Breast epithelium (tissue), 3 donors: ENCODE measurements at regions not wholly inside any gene's neighbourhood (a gene's known extent, or its start where the extent isn't known, plus 50 kb on each side); places are given as distances from the start of the nearest gene placed in this dataset.

Experiments
- POLR2A ChIP-seq: fragments of 450-650 bp; IDR thresholded peaks from one replicate; pipeline ENCODE4 v1.6.1; 2016; ENCODE audit warnings: antibody characterized with exemption, mild to moderate bottlenecking, moderate library complexity
- TF ChIP-seq, protein P1 (sequence below), 3 donors: fragments of 450-650 bp; IDR thresholded peaks; one replicate each; pipeline ENCODE4 v1.5.1; 2016 to 2017; ENCODE audit warnings: antibody characterized with exemption in 3 of 3, mild to moderate bottlenecking in 3 of 3, moderate library complexity in 3 of 3

DNA sequence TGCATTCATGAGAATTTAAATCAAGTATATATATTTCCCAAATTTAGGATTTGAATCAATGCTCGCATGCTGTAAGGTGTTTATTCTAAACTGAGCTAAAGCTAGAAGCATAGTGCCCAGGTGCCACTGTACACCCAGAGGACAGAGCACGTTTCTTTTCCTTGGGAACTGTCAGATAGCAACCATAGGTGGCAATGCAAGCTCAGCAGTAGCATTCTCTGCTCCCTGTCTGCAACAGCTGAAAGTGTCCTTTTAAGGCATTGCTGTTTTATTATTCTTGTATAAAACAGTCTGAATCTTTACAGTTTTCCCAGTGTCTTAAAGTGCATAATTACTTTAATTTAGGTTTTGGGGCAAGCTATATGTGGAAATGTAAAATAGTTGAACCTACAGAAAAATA is 443.4 kb upstream of the MMS22L start:
- TF ChIP-seq, protein P1, sequence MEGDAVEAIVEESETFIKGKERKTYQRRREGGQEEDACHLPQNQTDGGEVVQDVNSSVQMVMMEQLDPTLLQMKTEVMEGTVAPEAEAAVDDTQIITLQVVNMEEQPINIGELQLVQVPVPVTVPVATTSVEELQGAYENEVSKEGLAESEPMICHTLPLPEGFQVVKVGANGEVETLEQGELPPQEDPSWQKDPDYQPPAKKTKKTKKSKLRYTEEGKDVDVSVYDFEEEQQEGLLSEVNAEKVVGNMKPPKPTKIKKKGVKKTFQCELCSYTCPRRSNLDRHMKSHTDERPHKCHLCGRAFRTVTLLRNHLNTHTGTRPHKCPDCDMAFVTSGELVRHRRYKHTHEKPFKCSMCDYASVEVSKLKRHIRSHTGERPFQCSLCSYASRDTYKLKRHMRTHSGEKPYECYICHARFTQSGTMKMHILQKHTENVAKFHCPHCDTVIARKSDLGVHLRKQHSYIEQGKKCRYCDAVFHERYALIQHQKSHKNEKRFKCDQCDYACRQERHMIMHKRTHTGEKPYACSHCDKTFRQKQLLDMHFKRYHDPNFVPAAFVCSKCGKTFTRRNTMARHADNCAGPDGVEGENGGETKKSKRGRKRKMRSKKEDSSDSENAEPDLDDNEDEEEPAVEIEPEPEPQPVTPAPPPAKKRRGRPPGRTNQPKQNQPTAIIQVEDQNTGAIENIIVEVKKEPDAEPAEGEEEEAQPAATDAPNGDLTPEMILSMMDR (IDR thresholded peaks at IDR 0.05): no peak
- TF ChIP-seq POLR2A: no peak
